22Rv1 (cell line): ENCODE measurements at regions not wholly inside any gene's neighbourhood (a gene's known extent, or its start where the extent isn't known, plus 50 kb on each side); places are given as distances from the start of the nearest gene placed in this dataset.

Experiments
- ZFX ChIP-seq: fragments of 450-650 bp; IDR thresholded peaks from 2 replicates; pipeline ENCODE4 v1.6.1; 2017; ENCODE audit warnings: antibody characterized with exemption, borderline replicate concordance
- TF ChIP-seq, protein P1 (sequence below): fragments of 450-650 bp; IDR thresholded peaks from 2 replicates; pipeline ENCODE4 v1.5.1; 2017; ENCODE audit warnings: mild to moderate bottlenecking

- TF ChIP-seq, protein P1, sequence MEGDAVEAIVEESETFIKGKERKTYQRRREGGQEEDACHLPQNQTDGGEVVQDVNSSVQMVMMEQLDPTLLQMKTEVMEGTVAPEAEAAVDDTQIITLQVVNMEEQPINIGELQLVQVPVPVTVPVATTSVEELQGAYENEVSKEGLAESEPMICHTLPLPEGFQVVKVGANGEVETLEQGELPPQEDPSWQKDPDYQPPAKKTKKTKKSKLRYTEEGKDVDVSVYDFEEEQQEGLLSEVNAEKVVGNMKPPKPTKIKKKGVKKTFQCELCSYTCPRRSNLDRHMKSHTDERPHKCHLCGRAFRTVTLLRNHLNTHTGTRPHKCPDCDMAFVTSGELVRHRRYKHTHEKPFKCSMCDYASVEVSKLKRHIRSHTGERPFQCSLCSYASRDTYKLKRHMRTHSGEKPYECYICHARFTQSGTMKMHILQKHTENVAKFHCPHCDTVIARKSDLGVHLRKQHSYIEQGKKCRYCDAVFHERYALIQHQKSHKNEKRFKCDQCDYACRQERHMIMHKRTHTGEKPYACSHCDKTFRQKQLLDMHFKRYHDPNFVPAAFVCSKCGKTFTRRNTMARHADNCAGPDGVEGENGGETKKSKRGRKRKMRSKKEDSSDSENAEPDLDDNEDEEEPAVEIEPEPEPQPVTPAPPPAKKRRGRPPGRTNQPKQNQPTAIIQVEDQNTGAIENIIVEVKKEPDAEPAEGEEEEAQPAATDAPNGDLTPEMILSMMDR = no peak
- TF ChIP-seq ZFX = no peak
Measured at GRCh38 chr14:86673523-86673969, 1143.6 kb downstream of the FLRT2 start.
